ENCODE measurements at regions not wholly inside any gene's neighbourhood (a gene's known extent, or its start where the extent isn't known, plus 50 kb on each side); places are given as distances from the start of the nearest gene placed in this dataset.

- Histone ChIP-seq H3K4me1 (ENCODE audit: control insufficient read depth, insufficient read depth, low read length) (no peaks in the 10 kb centered on the region), H3K4me3 (ENCODE audit: low read depth, low read length) (no peak overlapping the region), H3K27ac (ENCODE audit: extremely low read depth, low read depth, low read length) (no peak overlapping the region), H3K9me3 (ENCODE audit: control insufficient read depth, insufficient read depth, low read depth, low read length) (no peaks in the 10 kb centered on the region), H3K36me3 (ENCODE audit: control insufficient read depth in 2 of 2, insufficient read depth in 1 of 2, low read length in 2 of 2) (no peaks in the 10 kb centered on the region)
- no peak for TF ChIP-seq ZNF514 (tag by site-specific recombination; IDR thresholded peaks at IDR 0.05)
- TF ChIP-seq ZNF157 (tag by site-specific recombination; IDR thresholded peaks at IDR 0.05) = no peak
- no peak for TF ChIP-seq ZNF146 (tag by site-specific recombination; IDR thresholded peaks at IDR 0.05)
- TF ChIP-seq ZNF121 (tag by site-specific recombination; IDR thresholded peaks at IDR 0.05) = no peak
- TF ChIP-seq CTCF (tag by site-specific recombination; IDR thresholded peaks at IDR 0.05) = no peak
- TF ChIP-seq HOXA7 (CRISPR knock-in tag; IDR thresholded peaks at IDR 0.05; ENCODE audit: borderline replicate concordance) = no peak
- no peak for TF ChIP-seq ZNF560 (tag by site-specific recombination; IDR thresholded peaks at IDR 0.05; ENCODE audit: borderline replicate concordance)
- no peak for TF ChIP-seq ZNF701 (tag by site-specific recombination; IDR thresholded peaks at IDR 0.05)
- TF ChIP-seq ZBTB10 (tag by site-specific recombination; IDR thresholded peaks at IDR 0.05) = no peak
- TF ChIP-seq ZNF391 (tag by site-specific recombination; IDR thresholded peaks at IDR 0.05; ENCODE audit: borderline replicate concordance, low read depth) = no peak
- TF ChIP-seq WT1 (tag by site-specific recombination; IDR thresholded peaks at IDR 0.05) = no peak
- TF ChIP-seq ZNF155 (tag by site-specific recombination; IDR thresholded peaks at IDR 0.05) = no peak
- no peak for TF ChIP-seq ZBTB44 (tag by site-specific recombination; IDR thresholded peaks at IDR 0.05)
- no peak for TF ChIP-seq ZNF544 (tag by site-specific recombination; IDR thresholded peaks at IDR 0.05)
- TF ChIP-seq ZNF18 (tag by site-specific recombination; IDR thresholded peaks at IDR 0.05) = no peak
- no peak for TF ChIP-seq ZNF585B (tag by site-specific recombination; IDR thresholded peaks at IDR 0.05)
- no peak for TF ChIP-seq ZNF2 (tag by site-specific recombination; IDR thresholded peaks at IDR 0.05)
- TF ChIP-seq ZSCAN30 (tag by site-specific recombination; IDR thresholded peaks at IDR 0.05) = no peak
- TF ChIP-seq ZNF529 (tag by site-specific recombination; IDR thresholded peaks at IDR 0.05; ENCODE audit: insufficient replicate concordance) = no peak
- no peak for TF ChIP-seq ZNF626 (tag by site-specific recombination; IDR thresholded peaks at IDR 0.05)
- CTCF ChIA-PET = interaction anchor here (0.7 kb wide), 1 partner anchor 9 kb away, joined by 3 read pairs; no protein-coding TSS in a partner anchor
- POLR2A ChIA-PET = no interaction called here
Observed at GRCh38 chr2:235295831-235296230, 198.0 kb upstream of the AGAP1 start.

Data from HEK293 (cell line).